GM19099 (cell line): ENCODE measurements at regions not wholly inside any gene's neighbourhood (a gene's known extent, or its start where the extent isn't known, plus 50 kb on each side); places are given as distances from the start of the nearest gene placed in this dataset.

Source experiments
- POLR2A ChIP-seq: IDR thresholded peaks from 3 replicates; pipeline ENCODE4 v1.6.1; 2011; ENCODE audit warnings: low read depth; ENCODE audit not compliant: insufficient read length; ENCODE audit errors: extremely low read depth

- TF ChIP-seq POLR2A: no peak
These were observed 133.3 kb downstream of the ELOVL4 start for GRCh38 chr6:79813854-79814709.

- no peak for TF ChIP-seq POLR2A
These were observed 134.1 kb downstream of the ELOVL4 start for GRCh38 chr6:79813143-79813850.

GRCh38 chr6:79812195-79812594 is 135.2 kb downstream of the ELOVL4 start:
- no peak for TF ChIP-seq POLR2A

GRCh38 chr6:79810871-79811270 is 136.5 kb downstream of the ELOVL4 start:
- TF ChIP-seq POLR2A: no peak

GRCh38 chr6:79810185-79810705 is 137.1 kb downstream of the ELOVL4 start:
- TF ChIP-seq POLR2A: no peak

- no peak for TF ChIP-seq POLR2A
These were observed 138.4 kb downstream of the ELOVL4 start for GRCh38 chr6:79808921-79809320.

GRCh38 chr6:79804732-79805131 is 142.6 kb downstream of the ELOVL4 start:
- TF ChIP-seq POLR2A: no peak

- no peak for TF ChIP-seq POLR2A
These were observed 143.4 kb downstream of the ELOVL4 start for GRCh38 chr6:79803917-79804316.

- no peak for TF ChIP-seq POLR2A
These were observed 144.6 kb downstream of the ELOVL4 start for GRCh38 chr6:79802657-79803300.

- TF ChIP-seq POLR2A: no peak
These were observed 146.0 kb downstream of the ELOVL4 start for GRCh38 chr6:79801362-79801761.

- TF ChIP-seq POLR2A: no peak
These were observed 148.5 kb downstream of the ELOVL4 start for GRCh38 chr6:79798841-79799240.

- TF ChIP-seq POLR2A: no peak
These were observed 149.4 kb downstream of the ELOVL4 start for GRCh38 chr6:79797912-79798311.

- no peak for TF ChIP-seq POLR2A
These were observed 150.1 kb downstream of the ELOVL4 start for GRCh38 chr6:79797163-79797764.

- TF ChIP-seq POLR2A: no peak
These were observed 151.2 kb downstream of the ELOVL4 start for GRCh38 chr6:79796197-79796596.

- no peak for TF ChIP-seq POLR2A
These were observed 157.5 kb downstream of the ELOVL4 start for GRCh38 chr6:79789896-79790295.
